GM18520 (cell line): ENCODE measurements at regions not wholly inside any gene's neighbourhood (a gene's known extent, or its start where the extent isn't known, plus 50 kb on each side); places are given as distances from the start of the nearest gene placed in this dataset.
"Not testable (repeated sequence)": the region's sequence is repeated elsewhere in the genome, so short reads cannot be mapped to it uniquely, and the experiment has no call there.

ENCODE experiments used
- ATAC-seq: cut with Tn5 transposase; IDR thresholded peaks from one replicate; pipeline ENCODE4 v1.9.1; 2021; ENCODE audit not compliant: unreplicated experiment

DNA sequence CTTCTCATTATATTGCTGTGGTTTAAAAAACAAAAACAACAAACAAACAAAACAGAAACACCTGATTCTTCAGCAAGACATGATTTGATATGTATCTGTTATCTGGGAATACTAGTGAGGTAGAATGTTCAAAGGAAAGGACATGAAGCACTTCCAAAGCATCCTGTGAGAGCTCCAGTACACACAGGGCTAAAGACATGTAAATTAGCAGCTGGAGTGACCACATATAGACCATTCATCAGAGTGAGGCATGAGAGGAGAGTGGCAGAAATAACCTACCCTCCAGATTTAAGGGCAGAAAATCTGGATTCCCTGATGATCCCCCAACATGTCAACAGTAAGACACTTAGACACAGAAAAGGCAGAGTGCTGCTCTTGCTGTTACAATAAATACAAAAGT lies 260.5 kb upstream of the CHRM3 start:
- ATAC-seq = no peak

DNA sequence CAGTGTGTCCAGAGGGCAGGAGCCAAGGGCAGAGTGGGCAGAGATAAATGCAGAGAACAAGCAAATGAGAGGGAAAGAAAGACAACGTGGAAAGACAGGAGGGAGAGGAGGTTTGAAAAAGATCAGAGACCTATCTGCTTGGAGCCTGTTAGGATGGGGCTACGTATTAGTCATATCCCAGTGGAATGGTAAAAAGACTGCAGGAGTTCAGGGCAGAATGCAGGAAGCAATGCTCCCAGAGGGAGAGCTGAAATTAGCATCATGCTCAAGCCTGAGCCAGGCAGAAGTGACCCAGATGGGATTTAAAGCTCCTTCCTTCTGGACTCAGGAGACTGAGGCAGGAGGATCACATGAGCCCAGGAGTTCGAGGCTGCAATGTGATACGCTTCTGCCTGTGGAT lies 261.3 kb upstream of the CHRM3 start:
- ATAC-seq = no peak

DNA sequence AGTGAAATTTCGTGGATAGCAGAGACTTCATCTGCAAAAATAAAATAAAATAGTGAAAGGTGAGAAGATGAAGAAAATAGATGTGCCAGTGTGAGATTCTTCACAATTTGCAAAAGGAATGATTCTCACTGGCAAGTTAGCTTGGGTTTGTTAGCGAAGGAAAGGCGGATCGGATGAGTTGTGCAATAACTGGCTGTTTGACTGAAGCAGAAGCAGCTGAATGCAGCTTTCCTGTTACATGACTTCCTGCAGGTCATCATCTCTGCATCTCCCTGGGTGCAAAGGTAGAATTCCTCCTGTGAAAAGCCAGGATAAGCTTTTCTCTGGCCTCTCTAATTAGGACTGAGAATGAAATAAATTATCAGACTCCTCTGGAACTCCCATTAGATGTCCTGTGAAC lies 263.1 kb upstream of the CHRM3 start:
- ATAC-seq = no peak

DNA sequence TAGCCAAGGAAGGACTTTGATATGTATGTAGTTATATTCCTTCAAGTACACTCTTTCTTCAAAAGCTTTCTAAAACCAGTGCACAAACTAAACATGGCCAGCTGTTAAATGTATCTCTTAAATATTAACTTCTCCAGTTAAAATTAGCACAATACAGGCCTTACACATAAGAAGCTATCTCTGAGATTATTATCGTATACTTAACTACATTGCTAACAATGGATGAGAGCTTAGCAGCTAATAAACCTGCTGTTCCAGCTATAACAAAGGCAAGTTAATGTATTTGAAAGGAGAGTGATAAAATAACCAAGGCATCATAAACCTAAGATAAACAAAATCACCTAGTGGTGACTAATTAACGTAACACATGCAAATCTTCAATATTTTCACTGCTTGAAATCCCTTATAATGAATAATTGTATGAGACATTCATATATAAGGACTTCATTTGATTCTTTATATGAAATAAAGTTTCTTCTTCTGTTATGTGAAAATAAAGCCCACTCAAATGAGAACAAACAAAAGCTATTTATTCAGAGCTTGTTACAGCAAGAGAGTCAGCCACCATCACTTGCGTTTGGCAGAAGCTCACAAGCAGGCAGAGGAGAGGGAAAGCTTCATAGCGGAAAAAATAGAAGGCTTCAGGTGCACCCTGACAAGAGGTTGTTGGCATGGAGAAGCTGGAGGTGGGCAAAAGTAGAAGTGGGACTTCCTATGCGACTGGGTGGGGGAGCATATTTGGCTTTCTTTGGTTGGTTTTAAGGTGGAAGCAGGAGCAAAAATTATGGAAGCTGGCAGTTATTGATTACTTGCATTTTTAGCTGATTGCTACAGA lies 274.1 kb upstream of the CHRM3 start:
- ATAC-seq = no peak

DNA sequence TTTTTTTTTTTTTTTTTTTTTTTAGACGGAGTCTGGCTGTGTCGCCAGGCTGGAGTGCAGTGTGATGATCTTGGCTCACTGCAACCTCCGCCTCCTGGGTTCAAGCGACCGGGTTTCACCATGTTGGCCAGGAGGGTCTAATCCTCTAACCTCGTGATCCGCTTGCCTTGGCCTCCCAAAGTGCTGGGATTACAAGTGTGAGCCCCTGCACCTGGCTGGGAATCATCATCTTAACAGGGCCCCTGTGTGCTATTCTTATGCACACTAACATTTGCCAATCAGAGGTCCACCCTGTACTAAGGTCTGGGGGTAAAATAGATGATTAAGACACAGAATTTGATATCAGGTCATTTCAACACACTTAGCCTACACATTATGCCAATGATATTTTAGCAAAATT lies 278.7 kb upstream of the CHRM3 start:
- ATAC-seq = no peak

DNA sequence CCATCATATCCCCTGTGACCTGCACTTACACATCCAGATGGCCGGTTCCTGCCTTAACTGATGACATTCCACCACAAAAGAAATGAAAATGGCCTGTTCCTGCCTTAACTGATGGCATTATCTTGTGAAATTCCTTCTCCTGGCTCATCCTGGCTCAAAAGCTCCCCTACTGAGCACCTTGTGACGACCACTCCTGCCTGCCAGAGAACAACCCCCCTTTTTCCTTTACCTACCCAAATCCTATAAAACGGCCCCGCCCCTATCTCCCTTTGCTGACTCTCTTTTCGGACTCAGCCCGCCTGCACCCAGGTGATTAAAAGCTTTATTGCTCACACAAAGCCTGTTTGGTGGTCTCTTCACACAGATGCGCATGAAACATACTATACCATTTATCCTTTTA lies 279.7 kb upstream of the CHRM3 start:
- ATAC-seq = not testable (repeated sequence)

DNA sequence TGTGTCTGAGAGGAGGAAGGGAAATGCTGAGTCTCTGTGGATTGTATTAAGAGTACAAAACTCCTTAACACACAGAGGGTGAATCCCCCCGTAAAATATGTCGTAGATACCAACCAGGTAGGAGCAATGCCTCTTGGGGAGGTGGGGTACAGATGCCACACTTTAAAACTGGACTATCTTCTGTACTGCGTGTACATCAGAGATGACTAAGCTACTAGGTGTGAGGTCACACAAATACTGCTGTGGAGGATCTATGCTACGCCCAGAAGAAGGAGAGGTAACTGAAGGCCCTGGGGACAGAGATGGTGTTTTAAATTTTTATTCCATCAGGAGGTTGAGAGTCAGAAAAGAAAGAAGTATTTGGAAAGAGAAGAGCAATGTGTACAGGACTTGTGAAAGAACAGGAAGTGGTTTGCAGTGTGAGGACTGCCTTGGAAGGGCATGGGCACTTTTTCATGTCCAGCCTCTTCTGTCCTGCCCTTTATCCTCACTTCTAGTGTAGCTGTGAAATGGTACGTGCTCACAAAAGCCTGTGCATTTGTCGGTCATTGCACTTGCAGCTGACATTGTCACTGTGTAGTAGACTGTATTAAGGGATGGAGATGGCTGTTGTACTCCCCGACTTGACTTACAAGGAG lies 287.8 kb upstream of the CHRM3 start:
- no peak for ATAC-seq

DNA sequence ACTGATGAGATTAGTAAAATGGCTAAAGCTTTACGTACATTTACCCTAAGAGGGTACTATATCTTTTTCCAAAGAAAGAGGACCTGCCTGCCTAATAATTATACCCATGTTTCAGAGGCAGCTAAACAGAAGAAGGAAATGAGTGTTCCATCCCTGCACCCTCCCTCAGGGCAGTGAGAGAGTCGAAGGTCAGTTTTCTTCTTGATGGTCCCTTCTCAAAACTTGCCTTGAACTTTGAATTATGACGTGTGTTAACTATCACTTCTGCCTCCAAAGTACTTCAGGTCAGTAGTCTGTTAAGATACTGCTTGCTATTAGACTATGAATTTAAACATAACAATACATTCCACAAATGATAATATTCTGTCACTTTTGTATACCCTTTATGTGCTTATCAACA lies 294.8 kb upstream of the CHRM3 start:
- ATAC-seq = no peak

DNA sequence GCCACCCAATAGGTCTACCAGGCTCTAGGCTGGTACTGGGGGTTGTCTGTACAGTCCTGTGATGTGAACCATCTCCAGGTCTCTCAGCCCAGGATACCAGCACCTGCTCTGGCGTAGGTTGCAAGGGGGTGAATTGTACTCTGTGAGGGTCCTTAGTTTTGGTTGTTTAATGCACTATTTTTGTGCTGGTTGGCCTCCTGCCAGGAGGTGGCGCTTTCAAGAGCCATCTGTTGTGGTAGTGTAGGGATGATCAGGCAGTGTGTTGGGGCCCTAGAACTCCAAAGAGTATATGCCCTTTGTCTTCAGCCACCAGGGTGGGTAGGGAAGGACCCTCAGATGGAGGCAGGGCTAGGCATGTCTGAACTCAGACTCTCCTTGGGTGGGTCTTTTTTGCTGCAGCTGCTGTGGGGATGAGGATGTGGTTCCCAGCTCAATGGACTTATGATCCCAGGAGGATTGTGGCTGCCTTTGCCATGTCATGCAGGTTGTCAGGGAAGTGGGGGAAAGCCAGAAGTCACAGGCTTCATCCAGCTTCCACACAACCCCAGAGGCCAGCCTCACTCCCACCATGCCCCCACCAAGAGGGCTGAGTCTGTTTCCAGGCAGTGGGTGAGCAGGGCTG lies 301.8 kb upstream of the CHRM3 start:
- ATAC-seq = no peak

DNA sequence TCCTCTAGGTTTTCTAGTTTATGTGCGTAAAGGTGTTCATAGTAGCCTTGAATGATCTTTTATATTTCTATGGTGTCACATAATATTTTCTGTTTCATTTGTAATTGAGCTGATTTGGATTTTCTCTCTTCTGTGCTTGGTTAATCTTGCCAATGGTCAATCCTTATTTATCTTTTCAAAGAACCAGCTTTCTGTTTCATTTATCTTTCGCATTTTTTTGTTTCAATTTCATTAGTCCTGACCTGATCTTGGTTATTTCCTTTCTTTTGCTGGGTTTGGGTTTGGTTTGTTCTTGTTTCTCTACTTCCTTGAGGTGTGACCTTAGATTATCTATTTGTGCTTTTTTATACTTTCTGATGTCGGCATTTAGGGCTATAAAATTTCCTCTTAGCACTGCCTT lies 304.4 kb upstream of the CHRM3 start:
- ATAC-seq = not testable (repeated sequence)

DNA sequence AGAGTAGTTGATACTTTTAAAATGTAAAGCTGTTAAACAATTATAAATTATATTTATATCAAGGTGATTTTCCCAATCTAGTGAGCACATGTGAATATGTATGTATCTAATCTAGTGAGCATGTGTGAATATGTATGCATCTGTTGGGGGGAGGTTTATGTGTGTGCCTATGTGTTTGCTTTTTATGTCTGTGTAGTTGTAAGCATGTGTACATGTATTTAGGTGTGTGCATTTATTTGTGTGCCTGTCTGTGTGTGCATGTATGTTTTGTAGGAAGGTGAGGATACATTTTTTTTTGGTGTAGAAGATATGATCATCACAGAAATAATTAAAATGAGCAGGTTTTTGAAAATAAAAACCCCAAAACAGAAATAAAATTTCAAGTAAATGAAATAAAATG lies 318.9 kb upstream of the CHRM3 start:
- no peak for ATAC-seq

DNA sequence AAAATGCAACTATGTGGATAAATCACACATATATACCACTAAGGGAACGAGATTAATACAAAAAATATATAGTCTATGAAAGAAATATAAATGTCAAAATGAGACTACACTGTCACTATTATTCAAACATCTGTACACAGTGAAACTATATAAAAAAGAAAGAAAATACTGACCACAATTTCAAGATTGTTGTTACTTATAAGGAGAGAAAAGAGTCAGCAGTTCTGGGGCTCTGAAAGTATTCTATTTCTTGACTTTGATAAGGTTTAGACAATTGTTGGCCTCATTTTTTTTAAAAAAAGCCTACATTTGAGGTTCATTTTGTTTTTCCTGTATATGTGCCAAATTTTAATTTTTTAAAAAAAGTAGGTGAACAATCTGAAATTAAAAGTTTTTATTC lies 319.3 kb upstream of the CHRM3 start:
- no peak for ATAC-seq

DNA sequence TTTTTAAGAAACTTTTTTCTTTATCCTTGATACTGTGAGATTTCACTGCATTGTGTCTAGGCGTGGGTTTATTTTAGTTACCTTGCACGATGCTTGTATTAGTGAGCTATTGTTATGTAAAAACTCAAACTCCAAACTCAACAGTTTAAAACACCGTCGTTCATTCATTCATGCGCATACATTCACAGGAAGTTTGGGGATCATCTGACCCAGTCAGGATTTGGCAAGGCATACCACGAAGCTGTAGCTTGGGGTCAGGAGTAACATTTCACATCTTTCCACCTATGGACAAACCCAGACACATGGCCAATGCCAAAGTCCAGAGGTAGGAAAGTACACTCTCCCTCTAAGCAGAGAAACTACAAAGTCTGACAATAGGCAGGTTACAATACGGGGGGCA lies 324.6 kb upstream of the CHRM3 start:
- ATAC-seq = no peak

DNA sequence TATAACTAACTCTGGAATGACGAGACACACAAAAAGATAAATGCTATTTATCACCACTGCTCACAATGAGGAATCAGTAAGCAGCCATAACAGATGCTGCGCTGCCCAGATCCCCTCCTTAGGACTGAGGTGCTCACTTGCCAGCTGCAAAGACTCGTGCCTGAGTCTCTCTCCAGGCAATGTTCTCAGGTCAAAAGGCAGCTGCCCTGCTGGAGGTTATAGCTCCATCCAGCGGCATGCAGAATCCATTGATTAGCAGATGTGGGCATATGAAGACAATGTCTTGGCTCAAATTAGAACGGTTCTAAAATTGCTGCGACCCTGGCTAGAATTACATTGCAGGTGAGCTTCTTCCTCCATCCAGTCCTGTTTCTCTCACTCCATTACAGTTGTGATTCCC lies 328.2 kb upstream of the CHRM3 start:
- ATAC-seq = no peak

DNA sequence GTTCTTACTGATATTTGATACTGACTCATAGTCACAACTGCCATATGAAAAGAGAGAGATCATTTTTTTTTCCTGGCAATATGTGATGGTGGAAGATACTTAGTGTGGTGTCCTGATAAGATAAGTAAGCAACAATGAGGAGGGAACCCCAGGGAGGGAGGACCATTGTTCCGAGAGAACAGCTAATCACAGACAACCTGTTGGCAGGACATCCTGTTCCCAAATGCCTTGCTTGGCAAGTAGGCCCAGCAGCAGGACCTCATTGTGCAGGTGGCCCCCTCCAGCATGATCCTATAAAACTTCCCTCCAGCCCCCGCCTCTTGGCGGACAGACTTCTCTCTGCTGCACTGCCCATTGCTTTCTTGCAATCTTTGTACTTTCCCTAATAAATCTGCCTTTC lies 329.4 kb upstream of the CHRM3 start:
- no peak for ATAC-seq

DNA sequence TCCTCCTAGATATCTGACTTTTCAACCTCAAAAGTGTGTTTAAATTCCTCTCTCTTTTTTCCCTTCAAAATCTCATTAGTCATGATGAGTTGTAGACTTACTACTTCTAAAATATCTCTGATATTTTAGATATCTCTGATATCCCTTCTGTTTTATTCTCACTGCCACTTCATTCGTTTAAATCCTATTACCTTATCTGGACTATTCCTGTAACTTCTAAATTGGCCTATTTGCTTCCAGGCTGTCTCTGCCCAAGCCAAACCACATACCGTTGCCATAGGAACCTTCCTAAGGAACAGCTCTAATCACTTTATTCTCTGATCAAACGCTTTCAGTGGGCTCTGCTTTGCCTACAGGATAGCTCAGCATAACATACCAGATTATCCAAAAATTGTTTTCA lies 333.1 kb upstream of the CHRM3 start:
- no peak for ATAC-seq

DNA sequence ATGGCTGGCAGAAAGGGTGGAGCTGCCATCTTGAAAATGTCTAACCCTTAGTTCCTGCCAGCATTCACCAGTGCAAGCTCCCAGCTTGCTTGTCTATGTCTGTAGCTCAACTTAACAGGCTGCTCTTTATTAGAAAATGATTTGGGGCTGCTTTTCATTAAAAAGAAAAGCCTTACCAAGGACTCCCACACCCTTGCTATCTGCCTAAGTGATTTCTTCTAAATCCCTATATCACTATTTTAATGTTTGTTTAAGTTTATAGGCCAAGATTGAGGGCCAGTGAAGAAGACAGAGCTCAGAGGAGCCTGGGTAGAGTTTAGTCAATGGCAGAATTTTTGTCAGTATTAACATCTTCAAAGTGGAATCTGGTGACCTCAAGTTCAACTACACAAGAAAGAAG lies 336.8 kb upstream of the CHRM3 start:
- no peak for ATAC-seq

DNA sequence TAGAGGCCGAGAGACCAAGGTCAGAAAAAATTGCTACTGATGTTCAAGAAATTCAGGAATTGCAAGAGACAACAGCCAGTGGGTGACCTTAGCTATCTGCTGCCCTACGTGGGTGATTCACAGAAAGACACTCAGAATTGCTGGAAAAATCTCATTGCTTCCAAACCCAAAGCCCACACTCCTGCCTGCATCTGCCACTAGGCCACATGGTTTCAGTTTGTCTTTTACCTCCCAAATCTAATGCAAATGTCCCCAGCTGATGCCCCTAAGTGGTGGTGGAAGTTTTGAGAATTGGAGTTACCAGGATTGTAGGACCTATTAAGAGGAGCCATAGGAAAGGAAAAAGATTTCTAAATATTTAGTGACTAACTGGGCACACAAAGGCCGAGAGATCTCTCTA lies 341.5 kb upstream of the CHRM3 start:
- no peak for ATAC-seq

DNA sequence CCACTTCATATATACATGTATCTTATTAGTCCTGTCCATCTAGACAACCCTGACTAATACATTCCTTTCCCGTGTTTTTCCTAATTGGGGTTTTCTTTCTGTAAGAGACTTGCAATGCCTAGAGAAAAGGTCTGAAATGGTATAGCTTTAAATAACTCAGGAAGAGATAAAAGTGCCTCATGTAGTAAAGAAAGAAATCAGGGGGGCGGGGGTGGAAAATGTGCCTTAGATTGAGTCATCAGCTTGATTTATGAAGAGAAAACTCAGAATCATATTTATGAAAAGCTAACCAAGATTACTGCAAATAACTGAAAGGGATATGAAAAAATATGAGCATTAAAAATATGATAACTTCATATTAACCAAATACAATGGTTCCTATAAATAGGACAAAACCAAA lies 345.8 kb upstream of the CHRM3 start:
- ATAC-seq = no peak

DNA sequence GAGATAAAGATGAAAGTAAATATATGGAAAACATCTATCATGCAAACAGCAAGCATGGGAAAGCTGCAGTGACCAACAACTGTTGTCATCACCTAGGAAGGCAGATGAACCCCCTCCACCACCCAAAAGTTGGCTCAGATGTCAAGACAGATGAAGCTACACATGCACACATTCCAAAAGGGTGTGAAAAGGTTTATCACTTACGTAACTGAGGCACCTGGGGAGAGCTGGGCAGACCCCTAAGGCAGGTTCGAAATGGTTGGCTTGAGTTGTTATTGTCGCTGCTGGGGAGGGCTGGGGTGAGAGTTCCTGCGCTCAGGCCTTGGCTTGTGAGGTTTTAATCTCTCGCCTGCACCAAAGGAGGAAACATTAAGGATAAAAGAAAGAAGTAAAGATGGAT lies 355.1 kb upstream of the CHRM3 start:
- ATAC-seq = no peak

DNA sequence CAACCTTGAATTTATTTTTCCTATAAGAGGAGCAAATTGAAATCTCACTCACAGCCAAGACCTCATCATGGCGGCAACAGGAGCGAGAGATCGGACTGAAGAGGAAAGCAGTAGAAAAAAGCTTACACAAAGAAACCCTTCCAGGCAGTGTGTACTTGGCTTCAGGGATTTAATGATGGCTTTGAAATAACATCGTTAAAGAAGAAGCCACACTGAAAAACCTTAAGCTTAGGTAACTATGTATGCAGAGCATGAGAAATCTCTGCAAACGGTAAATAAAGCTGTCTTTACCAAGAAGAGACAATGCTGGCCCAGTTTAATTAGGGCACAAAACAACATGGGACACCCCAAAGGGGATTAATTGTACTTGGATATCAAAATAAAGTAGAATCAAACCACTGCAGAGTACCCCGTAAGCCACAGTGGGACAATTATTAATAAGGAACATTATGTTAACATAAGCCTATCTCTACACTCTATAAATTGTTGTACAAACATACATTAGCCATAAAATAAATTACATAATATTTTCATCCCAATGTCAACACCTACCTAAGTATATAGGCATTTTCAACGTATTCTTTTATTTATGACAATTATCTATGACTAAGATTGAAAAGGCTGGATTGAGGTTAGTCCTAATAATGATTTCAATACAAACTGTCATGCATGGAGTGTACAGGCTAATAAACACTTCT lies 360.2 kb upstream of the CHRM3 start:
- no peak for ATAC-seq

DNA sequence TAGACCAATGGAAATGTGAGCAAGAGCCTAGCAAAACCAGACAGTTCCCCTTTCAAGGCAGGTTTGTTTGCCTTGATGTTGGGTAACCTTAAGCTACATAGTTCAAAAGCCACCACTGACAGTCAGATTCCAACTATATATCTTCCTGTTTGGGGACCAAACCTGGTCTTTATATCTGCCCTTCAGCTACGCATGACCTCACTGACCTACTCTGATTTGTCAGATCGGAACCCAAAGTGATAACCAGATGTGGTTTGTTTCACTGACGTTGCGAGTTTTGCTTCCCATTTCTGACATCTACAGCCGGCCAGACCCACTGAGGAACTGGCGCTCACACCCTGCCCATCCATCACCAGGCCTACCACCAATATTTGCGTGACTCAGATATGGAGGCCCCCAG lies 361.1 kb upstream of the CHRM3 start:
- no peak for ATAC-seq
